ENCODE measurements at regions not wholly inside any gene's neighbourhood (a gene's known extent, or its start where the extent isn't known, plus 50 kb on each side); places are given as distances from the start of the nearest gene placed in this dataset.
"Not testable (repeated sequence)": the region's sequence is repeated elsewhere in the genome, so short reads cannot be mapped to it uniquely, and the experiment has no call there.

DNA sequence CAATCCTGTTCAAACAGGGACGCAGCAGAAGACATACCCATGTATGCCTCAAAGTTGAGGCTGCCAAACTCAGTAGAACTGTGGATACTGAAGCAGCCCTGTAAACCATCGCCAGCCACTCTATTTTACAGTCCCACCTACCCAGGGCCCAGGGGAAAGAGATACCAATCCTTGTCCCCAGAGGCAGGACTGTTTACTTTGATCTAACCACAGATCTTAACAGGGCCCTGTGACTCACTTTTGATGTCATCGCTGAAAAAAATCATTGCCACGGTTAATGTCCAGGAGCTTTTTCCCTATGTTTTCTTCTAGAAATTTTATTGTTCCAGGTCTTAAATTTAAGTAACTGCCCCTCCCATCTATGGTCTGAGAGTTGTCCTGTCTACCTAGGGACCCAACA is 538.4 kb upstream of the NCAM2 start:
- Mint-ChIP-seq H3K36me3 (ENCODE audit: low read depth) (no peaks in the 10 kb centered on the region), H3K27ac (no peak overlapping the region), H3K4me3 (no peak overlapping the region), H3K27me3 (no peaks in the 10 kb centered on the region), H3K9me3 (peaks cover 2% of the 10 kb centered on the region), H3K4me1 (ENCODE audit: low read depth) (no peaks in the 10 kb centered on the region)
- no peak for ATAC-seq
- DNase-seq = no peak
- ChIA-PET CTCF (no interaction called here), POLR2A (no interaction called here)
- intact Hi-C loops (cut with micrococcal nuclease) = no loop called here
- no peak for TF ChIP-seq CTCF (IDR thresholded peaks at IDR 0.05)

- Mint-ChIP-seq H3K9me3 (peaks cover 2% of the 10 kb centered on the region), H3K4me3 (no peak overlapping the region), H3K36me3 (ENCODE audit: low read depth) (no peaks in the 10 kb centered on the region), H3K27me3 (no peaks in the 10 kb centered on the region), H3K27ac (no peak overlapping the region), H3K4me1 (ENCODE audit: low read depth) (no peaks in the 10 kb centered on the region)
- POLR2A ChIA-PET = no interaction called here
- no peak for TF ChIP-seq CTCF (IDR thresholded peaks at IDR 0.05)
- intact Hi-C loops (cut with micrococcal nuclease) = no loop called here
- CTCF ChIA-PET = no interaction called here
- no peak for DNase-seq
- no peak for ATAC-seq
These were observed 534.8 kb upstream of the NCAM2 start for GRCh38 chr21:20463362-20463761.

DNA sequence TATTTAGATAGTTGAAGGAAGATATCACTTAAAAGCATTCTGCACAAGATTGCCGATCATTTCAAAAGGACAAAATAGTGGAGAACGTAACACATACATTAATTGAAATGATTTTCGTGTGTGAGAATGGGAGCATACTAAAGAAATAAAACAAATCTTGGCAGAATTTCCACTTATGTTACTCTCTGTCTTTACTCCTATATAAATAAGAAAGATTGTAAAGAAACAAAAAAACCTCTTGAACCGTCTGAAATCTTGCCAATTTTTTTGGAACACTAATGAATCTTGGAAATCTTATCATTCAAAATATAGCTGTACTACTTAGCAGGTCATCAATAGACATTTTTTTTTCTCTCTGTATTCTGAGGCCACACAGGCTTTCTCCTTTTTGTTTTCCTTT is 528.8 kb upstream of the NCAM2 start:
- H3K27ac Mint-ChIP-seq = no peak overlapping the region
- no peak for TF ChIP-seq CTCF (IDR thresholded peaks at IDR 0.05)
- no peaks in the 10 kb centered on the region for H3K27me3 Mint-ChIP-seq
- DNase-seq (no peak), ATAC-seq (no peak)
- no peaks in the 10 kb centered on the region for H3K4me1 Mint-ChIP-seq (ENCODE audit: low read depth)
- POLR2A ChIA-PET = no interaction called here
- H3K9me3 Mint-ChIP-seq = peaks cover 2% of the 10 kb centered on the region
- H3K4me3 Mint-ChIP-seq = no peak overlapping the region
- intact Hi-C loops (cut with micrococcal nuclease) = no loop called here
- CTCF ChIA-PET = no interaction called here
- H3K36me3 Mint-ChIP-seq (ENCODE audit: low read depth) = no peaks in the 10 kb centered on the region

DNA sequence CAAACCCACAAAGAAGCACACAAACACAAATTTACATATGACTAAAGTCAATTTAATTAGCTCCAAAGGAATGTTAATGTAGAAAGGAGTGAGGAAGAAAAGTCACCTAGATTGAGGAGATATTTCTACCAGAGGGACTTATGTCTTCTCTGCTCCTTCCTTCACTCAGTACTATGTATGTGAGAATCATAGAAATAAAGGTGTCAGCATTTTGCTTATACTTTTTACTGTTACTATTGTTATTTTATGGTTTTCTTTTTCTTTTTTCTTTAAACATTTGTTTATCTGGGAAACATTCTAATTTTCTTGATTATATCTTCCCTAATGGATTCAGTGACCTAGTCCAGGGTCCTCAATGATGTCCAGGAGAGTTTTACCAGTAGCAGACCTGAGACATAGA is 511.9 kb upstream of the NCAM2 start:
- TF ChIP-seq CTCF (IDR thresholded peaks at IDR 0.05) = no peak
- no peak overlapping the region for H3K27ac Mint-ChIP-seq
- H3K4me1 Mint-ChIP-seq (ENCODE audit: low read depth) = no peaks in the 10 kb centered on the region
- ATAC-seq (no peak), DNase-seq (no peak)
- no peaks in the 10 kb centered on the region for H3K27me3 Mint-ChIP-seq
- CTCF ChIA-PET = no interaction called here
- H3K9me3 Mint-ChIP-seq = peaks cover 11% of the 10 kb centered on the region
- H3K4me3 Mint-ChIP-seq = no peak overlapping the region
- intact Hi-C loops (cut with micrococcal nuclease) = no loop called here
- no peaks in the 10 kb centered on the region for H3K36me3 Mint-ChIP-seq (ENCODE audit: low read depth)
- POLR2A ChIA-PET = no interaction called here

DNA sequence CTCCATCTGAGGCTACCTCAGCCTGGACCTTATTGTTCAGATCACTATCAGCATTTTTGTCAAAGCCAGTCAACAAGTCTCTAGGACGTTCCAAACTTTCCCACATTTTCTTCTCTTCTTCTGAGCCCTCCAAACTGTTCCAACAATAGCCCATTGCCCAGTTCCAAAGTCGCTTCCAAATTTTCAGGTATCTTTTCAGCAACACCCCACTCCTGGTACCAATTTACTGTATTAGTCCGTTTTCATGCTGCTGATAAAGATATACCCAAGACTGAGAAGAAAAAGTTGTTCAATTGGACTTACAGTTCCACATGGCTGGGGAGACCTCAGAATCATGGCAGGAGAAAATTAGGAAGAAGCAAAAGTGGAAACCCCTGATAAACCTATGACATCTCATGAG is 495.3 kb upstream of the NCAM2 start:
- H3K4me1 Mint-ChIP-seq (ENCODE audit: low read depth); intact Hi-C loops (cut with micrococcal nuclease); ATAC-seq; CTCF ChIA-PET; H3K36me3 Mint-ChIP-seq (ENCODE audit: low read depth); H3K4me3 Mint-ChIP-seq; H3K27me3 Mint-ChIP-seq; H3K27ac Mint-ChIP-seq; POLR2A ChIA-PET; DNase-seq: not testable (repeated sequence)
- peaks cover 41% of the 10 kb centered on the region for H3K9me3 Mint-ChIP-seq

GRCh38 chr21:20507783-20508182 is 490.4 kb upstream of the NCAM2 start:
- Mint-ChIP-seq H3K9me3 (peaks cover 33% of the 10 kb centered on the region), H3K27me3 (no peaks in the 10 kb centered on the region), H3K4me3 (no peak overlapping the region), H3K4me1 (ENCODE audit: low read depth) (no peaks in the 10 kb centered on the region), H3K36me3 (ENCODE audit: low read depth) (peaks cover 2% of the 10 kb centered on the region), H3K27ac (no peak overlapping the region)
- DNase-seq = no peak
- CTCF ChIA-PET = no interaction called here
- intact Hi-C loops (cut with micrococcal nuclease) = no loop called here
- no peak for TF ChIP-seq CTCF (IDR thresholded peaks at IDR 0.05)
- POLR2A ChIA-PET = no interaction called here
- ATAC-seq = no peak
